ENCODE measurements at regions not wholly inside any gene's neighbourhood (a gene's known extent, or its start where the extent isn't known, plus 50 kb on each side); places are given as distances from the start of the nearest gene placed in this dataset.

- TF ChIP-seq CTCF (conservative IDR thresholded peaks at IDR 0.05) (no peak), EZH2 (IDR thresholded peaks at IDR 0.05; ENCODE audit: low read depth) (no peak)
Observed at GRCh38 chr15:99845009-99845408, 111.8 kb upstream of the LYSMD4 start.

All from PC-9 (cell line).